ENCODE measurements at regions not wholly inside any gene's neighbourhood (a gene's known extent, or its start where the extent isn't known, plus 50 kb on each side); places are given as distances from the start of the nearest gene placed in this dataset.

DNA sequence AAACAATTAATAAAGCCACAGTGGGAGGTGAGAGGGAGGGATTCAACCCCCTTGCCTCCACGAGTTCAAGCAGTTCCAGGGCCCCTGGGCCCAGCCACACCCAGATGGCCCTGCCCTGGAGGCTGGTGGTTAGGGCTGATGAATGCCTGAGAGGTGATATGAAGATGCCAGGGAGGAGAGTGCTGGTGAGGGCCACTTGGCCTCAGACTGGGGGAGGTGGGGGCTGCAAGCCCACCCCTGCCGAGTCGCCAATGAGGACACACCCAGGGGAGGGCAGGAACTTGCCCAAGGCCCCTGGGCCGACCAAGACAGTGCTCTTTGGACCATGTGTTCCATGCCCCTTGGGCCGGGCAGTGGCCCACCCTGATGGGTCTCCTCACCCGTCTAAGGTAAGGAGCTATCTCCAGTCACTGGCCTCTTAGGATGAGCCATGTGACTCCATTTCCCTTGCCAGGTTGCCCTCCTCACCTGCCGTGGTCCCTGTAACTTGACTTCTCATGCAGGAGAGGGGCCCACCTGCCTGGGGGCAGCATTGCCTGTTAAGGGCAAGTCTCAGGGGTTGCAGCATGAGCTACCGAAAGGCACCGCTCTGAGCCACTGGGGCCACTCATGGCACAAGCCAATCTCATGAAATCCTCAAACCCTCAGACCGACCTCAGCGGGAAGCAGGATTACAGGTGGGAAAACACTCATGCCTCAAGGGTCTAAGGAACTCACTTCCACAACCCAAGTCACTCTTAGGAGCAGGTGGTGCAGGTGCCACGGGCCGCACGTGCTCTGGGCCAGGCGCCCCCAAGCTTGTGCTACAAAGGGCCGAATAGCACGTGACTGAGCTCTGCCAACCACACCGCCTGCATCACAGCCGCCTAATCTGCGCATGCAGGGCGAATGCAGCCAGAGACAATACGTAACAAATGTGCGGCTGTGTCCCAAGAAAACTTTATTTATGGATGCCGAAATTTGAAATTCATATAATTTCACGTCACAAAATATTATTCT, 147.4 kb upstream of the MLN start:
- H3K9me3 ChIP-seq (ENCODE audit: control extremely low read depth in 1 of 5, control insufficient read depth in 4 of 5, insufficient read depth in 2 of 5, low read depth in 1 of 5, low read length in 4 of 5) = no peaks in the 10 kb centered on the region
- H3K27ac ChIP-seq (ENCODE audit: insufficient read depth in 1 of 2, low read depth in 1 of 2, low read length in 2 of 2, poor library complexity in 1 of 2, severe bottlenecking in 2 of 2) = no peak overlapping the region
- 95% methylated on average over 22 of the region's 25 CpGs for WGBS (ENCODE audit: insufficient coverage)
- no peaks in the 10 kb centered on the region for H3K36me3 ChIP-seq (ENCODE audit: control insufficient read depth in 4 of 4, insufficient read depth in 4 of 4, low read length in 3 of 4)
- H3K4me1 ChIP-seq (ENCODE audit: control extremely low read depth in 1 of 4, control insufficient read depth in 4 of 4, insufficient read depth in 4 of 4, low read length in 3 of 4) = peaks cover 0 to 4% (median 0%) of the 10 kb centered on the region in 4 experiments
- CTCF ChIA-PET = interaction anchor here (1.3 kb wide), 2 partner anchors 21 to 180 kb away, joined by 3 read pairs; no protein-coding TSS in a partner anchor
- DNase-seq = no peak
- H3K27me3 ChIP-seq (replicated peaks in 2 of 5; ENCODE audit: control insufficient read depth in 4 of 5, insufficient read depth in 5 of 5, low read length in 4 of 5) = peaks cover 0 to 3% (median 0%) of the 10 kb centered on the region in 5 experiments
- H3K4me3 ChIP-seq (ENCODE audit: control insufficient read depth in 1 of 7, extremely low read depth in 1 of 7, insufficient read depth in 4 of 7, low read depth in 2 of 7, low read length in 6 of 7) = no peak overlapping the region
- POLR2A ChIA-PET = no interaction called here

DNA sequence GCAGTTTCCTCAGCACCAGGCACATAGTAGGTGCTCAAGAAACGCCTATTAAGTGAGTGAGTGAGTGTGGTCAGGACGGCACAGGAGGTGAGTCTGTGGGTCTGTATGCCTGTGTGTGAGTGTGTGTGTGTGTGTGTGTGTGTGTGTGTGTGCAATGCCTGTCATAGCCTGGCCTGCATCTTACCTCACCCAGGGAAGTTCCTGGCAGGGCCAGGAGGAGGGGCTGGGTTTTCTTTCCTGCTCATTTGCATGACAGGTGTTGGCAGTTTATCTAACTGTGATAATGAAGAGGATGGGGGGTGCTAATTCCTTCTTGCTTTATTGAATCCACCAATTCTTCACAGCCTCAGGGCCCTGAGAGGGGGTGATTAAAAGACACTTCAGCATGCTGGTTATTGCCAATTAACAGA, 146.7 kb upstream of the MLN start:
- no peaks in the 10 kb centered on the region for H3K9me3 ChIP-seq (ENCODE audit: control extremely low read depth in 1 of 5, control insufficient read depth in 4 of 5, insufficient read depth in 2 of 5, low read depth in 1 of 5, low read length in 4 of 5)
- WGBS (ENCODE audit: insufficient coverage) = 100% methylated on average over 1 of the region's 2 CpGs
- H3K4me3 ChIP-seq (ENCODE audit: control insufficient read depth in 1 of 7, extremely low read depth in 1 of 7, insufficient read depth in 4 of 7, low read depth in 2 of 7, low read length in 6 of 7) = no peak overlapping the region
- peaks cover 0 to 3% (median 0%) of the 10 kb centered on the region in 5 experiments for H3K27me3 ChIP-seq (replicated peaks in 2 of 5; ENCODE audit: control insufficient read depth in 4 of 5, insufficient read depth in 5 of 5, low read length in 4 of 5)
- no peak for DNase-seq
- H3K4me1 ChIP-seq (ENCODE audit: control extremely low read depth in 1 of 4, control insufficient read depth in 4 of 4, insufficient read depth in 4 of 4, low read length in 3 of 4) = peaks cover 0 to 4% (median 0%) of the 10 kb centered on the region in 4 experiments
- no peaks in the 10 kb centered on the region for H3K36me3 ChIP-seq (ENCODE audit: control insufficient read depth in 4 of 4, insufficient read depth in 4 of 4, low read length in 3 of 4)
- CTCF ChIA-PET = no interaction called here
- H3K27ac ChIP-seq (ENCODE audit: insufficient read depth in 1 of 2, low read depth in 1 of 2, low read length in 2 of 2, poor library complexity in 1 of 2, severe bottlenecking in 2 of 2) = no peak overlapping the region
- POLR2A ChIA-PET = no interaction called here

DNA sequence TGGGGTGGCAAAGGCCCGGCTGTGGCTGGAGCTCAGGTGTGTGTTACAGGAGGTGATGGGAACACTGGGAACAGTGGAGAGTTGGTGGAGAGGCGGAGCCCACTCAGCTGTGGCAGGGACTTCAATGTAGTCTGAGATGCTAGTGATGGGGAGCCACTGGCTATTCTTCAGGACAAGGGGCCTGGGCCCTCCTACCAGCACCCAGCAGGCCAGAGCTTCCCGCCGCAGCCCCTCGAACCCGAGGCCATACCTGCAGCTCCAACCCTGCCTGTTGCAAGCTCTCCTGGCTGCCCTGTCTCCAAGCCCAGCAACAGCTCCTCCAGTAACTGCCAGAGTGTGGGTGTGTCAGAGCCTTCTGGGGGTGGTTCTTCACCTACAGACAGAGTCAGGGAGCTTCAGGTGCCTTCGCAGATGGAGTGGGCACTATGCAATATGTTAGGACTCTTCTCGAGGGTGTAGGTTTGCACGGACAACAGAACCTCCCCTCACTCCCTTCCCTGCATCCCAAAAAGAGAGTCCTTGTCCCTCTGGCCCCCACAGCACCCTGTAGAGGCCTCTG, 146.2 kb upstream of the MLN start:
- H3K4me3 ChIP-seq (ENCODE audit: control insufficient read depth in 1 of 7, extremely low read depth in 1 of 7, insufficient read depth in 4 of 7, low read depth in 2 of 7, low read length in 6 of 7) = no peak overlapping the region
- CTCF ChIA-PET = interaction anchor here (1.0 kb wide), 1 partner anchor 10 kb away, joined by 5 read pairs; no protein-coding TSS in a partner anchor

DNA sequence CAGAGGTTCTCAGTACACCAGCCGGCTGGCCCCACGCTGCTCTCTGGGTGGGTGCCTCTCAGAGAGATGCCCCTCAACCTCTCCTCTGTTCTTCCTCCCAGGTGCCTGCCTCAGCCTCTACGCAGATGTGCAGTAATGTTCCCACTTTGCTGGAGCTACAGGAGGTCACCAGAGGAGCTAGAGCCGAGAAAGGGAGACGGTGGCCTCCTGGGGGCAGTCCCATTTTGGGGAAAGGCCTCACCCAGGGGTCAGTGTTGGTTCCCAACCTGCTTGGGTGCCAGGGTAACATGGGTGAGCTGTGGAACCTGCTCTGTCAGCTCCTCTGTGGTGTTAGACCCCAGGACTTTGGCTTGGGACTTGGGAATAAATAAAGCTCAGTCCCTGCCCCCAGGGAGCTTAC, 145.3 kb upstream of the MLN start:
- Histone ChIP-seq H3K27ac (ENCODE audit: insufficient read depth in 1 of 2, low read depth in 1 of 2, low read length in 2 of 2, poor library complexity in 1 of 2, severe bottlenecking in 2 of 2) (no peak overlapping the region), H3K9me3 (ENCODE audit: control extremely low read depth in 1 of 5, control insufficient read depth in 4 of 5, insufficient read depth in 2 of 5, low read depth in 1 of 5, low read length in 4 of 5) (no peaks in the 10 kb centered on the region), H3K4me3 (ENCODE audit: control insufficient read depth in 1 of 7, extremely low read depth in 1 of 7, insufficient read depth in 4 of 7, low read depth in 2 of 7, low read length in 6 of 7) (no peak overlapping the region), H3K4me1 (ENCODE audit: control extremely low read depth in 1 of 4, control insufficient read depth in 4 of 4, insufficient read depth in 4 of 4, low read length in 3 of 4) (no peaks in the 10 kb centered on the region), H3K36me3 (ENCODE audit: control insufficient read depth in 4 of 4, insufficient read depth in 4 of 4, low read length in 3 of 4) (no peaks in the 10 kb centered on the region), H3K27me3 (replicated peaks in 2 of 5; ENCODE audit: control insufficient read depth in 4 of 5, insufficient read depth in 5 of 5, low read length in 4 of 5) (peaks cover 0 to 3% (median 0%) of the 10 kb centered on the region in 5 experiments)
- ChIA-PET POLR2A (no interaction called here), CTCF (interaction anchor here (1.0 kb wide), 1 partner anchor 11 kb away, joined by 5 read pairs; no protein-coding TSS in a partner anchor)
- 93% methylated on average over 4 of the region's 5 CpGs for WGBS (ENCODE audit: insufficient coverage)
- DNase-seq = no peak

More for the DNA sequence above, 146.2 kb upstream of the MLN start:
- peaks cover 0 to 3% (median 0%) of the 10 kb centered on the region in 5 experiments for H3K27me3 ChIP-seq (replicated peaks in 2 of 5; ENCODE audit: control insufficient read depth in 4 of 5, insufficient read depth in 5 of 5, low read length in 4 of 5)
- DNase-seq = no peak
- H3K36me3 ChIP-seq (ENCODE audit: control insufficient read depth in 4 of 4, insufficient read depth in 4 of 4, low read length in 3 of 4) = no peaks in the 10 kb centered on the region
- no peaks in the 10 kb centered on the region for H3K9me3 ChIP-seq (ENCODE audit: control extremely low read depth in 1 of 5, control insufficient read depth in 4 of 5, insufficient read depth in 2 of 5, low read depth in 1 of 5, low read length in 4 of 5)
- WGBS (ENCODE audit: insufficient coverage) = 97% methylated on average over 9 of the region's 9 CpGs
- H3K4me1 ChIP-seq (ENCODE audit: control extremely low read depth in 1 of 4, control insufficient read depth in 4 of 4, insufficient read depth in 4 of 4, low read length in 3 of 4) = peaks cover 0 to 4% (median 0%) of the 10 kb centered on the region in 4 experiments
- no peak overlapping the region for H3K27ac ChIP-seq (ENCODE audit: insufficient read depth in 1 of 2, low read depth in 1 of 2, low read length in 2 of 2, poor library complexity in 1 of 2, severe bottlenecking in 2 of 2)
- POLR2A ChIA-PET = no interaction called here

DNA sequence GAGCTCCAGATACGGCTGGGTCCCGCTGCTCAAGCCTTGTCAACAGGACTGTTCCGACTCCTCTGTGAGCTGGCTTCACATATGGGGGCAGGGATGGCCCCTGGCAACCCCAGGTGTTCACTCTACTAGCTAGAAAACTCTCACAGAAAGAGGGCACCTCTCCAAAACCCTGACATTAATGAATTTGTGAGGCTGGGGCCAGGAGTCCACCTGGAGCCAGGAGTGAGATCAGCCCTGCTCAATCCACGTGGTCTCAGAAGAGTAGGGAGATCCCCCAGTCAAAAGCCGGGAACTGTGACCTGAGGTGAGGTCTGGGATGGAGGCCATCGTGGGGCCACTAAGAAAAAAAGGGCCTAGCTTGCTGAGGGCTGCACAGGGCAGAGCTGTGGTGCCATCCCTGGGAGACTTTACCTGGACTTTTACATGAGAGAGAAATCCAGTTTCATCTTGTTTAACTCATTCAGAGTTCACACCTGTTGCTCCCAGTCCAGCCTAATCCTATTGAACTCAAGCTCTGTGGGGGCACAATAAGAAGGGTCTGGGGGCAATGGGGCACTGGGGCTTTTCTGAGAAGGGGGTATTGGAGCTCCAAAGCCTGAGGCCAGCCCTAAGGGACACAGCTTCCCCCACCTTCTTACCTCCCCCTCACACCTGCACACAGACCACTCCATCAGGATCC, 144.3 kb upstream of the MLN start:
- Histone ChIP-seq H3K4me3 (ENCODE audit: control insufficient read depth in 1 of 7, extremely low read depth in 1 of 7, insufficient read depth in 4 of 7, low read depth in 2 of 7, low read length in 6 of 7) (no peak overlapping the region), H3K9me3 (ENCODE audit: control extremely low read depth in 1 of 5, control insufficient read depth in 4 of 5, insufficient read depth in 2 of 5, low read depth in 1 of 5, low read length in 4 of 5) (no peaks in the 10 kb centered on the region), H3K27ac (ENCODE audit: insufficient read depth in 1 of 2, low read depth in 1 of 2, low read length in 2 of 2, poor library complexity in 1 of 2, severe bottlenecking in 2 of 2) (no peak overlapping the region), H3K27me3 (replicated peaks in 2 of 5; ENCODE audit: control insufficient read depth in 4 of 5, insufficient read depth in 5 of 5, low read length in 4 of 5) (peaks cover 0 to 3% (median 0%) of the 10 kb centered on the region in 5 experiments), H3K36me3 (ENCODE audit: control insufficient read depth in 4 of 4, insufficient read depth in 4 of 4, low read length in 3 of 4) (no peaks in the 10 kb centered on the region), H3K4me1 (ENCODE audit: control extremely low read depth in 1 of 4, control insufficient read depth in 4 of 4, insufficient read depth in 4 of 4, low read length in 3 of 4) (no peaks in the 10 kb centered on the region)
- 99% methylated on average over 6 of the region's 6 CpGs for WGBS (ENCODE audit: insufficient coverage)
- CTCF ChIA-PET = interaction anchor here (0.9 to 1.4 kb wide), 4 partner anchors 11 to 177 kb away, joined by 3 to 5 read pairs (median 4); no protein-coding TSS in a partner anchor
- DNase-seq = no peak
- POLR2A ChIA-PET = no interaction called here

DNA sequence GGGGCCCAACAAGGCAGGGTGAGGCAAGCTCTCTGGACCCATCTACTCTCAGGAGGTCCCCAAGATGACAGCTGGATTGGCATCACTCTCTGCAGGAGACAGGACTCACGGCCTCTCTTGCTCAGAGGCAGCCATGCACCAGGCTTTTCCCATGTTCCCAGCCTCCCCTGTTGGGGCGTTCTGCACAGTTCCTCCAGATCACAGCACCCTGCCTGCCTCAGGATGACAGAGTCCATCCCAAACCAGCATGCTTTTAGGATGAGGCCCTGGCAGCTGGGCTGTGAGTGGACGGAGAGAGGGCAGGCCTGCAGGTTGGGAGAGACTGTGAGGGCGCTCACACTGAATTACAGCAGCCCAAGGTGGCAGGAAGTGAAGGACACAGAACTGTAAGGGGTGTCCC, 143.2 kb upstream of the MLN start:
- WGBS (ENCODE audit: insufficient coverage) = 97% methylated on average over 3 of the region's 4 CpGs
- DNase-seq = no peak

More for the DNA sequence above, 143.2 kb upstream of the MLN start:
- no peaks in the 10 kb centered on the region for H3K4me1 ChIP-seq (ENCODE audit: control extremely low read depth in 1 of 4, control insufficient read depth in 4 of 4, insufficient read depth in 4 of 4, low read length in 3 of 4)
- ChIA-PET CTCF (interaction anchor here (1.1 to 1.4 kb wide), 2 partner anchors 13 kb away, joined by 5 read pairs; no protein-coding TSS in a partner anchor), POLR2A (no interaction called here)
- no peaks in the 10 kb centered on the region for H3K9me3 ChIP-seq (ENCODE audit: control extremely low read depth in 1 of 5, control insufficient read depth in 4 of 5, insufficient read depth in 2 of 5, low read depth in 1 of 5, low read length in 4 of 5)
- peaks cover 0 to 3% (median 0%) of the 10 kb centered on the region in 5 experiments for H3K27me3 ChIP-seq (replicated peaks in 2 of 5; ENCODE audit: control insufficient read depth in 4 of 5, insufficient read depth in 5 of 5, low read length in 4 of 5)
- H3K4me3 ChIP-seq (ENCODE audit: control insufficient read depth in 1 of 7, extremely low read depth in 1 of 7, insufficient read depth in 4 of 7, low read depth in 2 of 7, low read length in 6 of 7) = no peak overlapping the region
- H3K36me3 ChIP-seq (ENCODE audit: control insufficient read depth in 4 of 4, insufficient read depth in 4 of 4, low read length in 3 of 4) = no peaks in the 10 kb centered on the region
- no peak overlapping the region for H3K27ac ChIP-seq (ENCODE audit: insufficient read depth in 1 of 2, low read depth in 1 of 2, low read length in 2 of 2, poor library complexity in 1 of 2, severe bottlenecking in 2 of 2)

All from common myeloid progenitor, CD34-positive (primary cell).